ENCODE measurements at regions not wholly inside any gene's neighbourhood (a gene's known extent, or its start where the extent isn't known, plus 50 kb on each side); places are given as distances from the start of the nearest gene placed in this dataset.

GRCh38 chr14:22149058-22149457, 440.0 kb downstream of the DAD1 start:
- Histone ChIP-seq H3K9ac (ENCODE audit: insufficient read depth, low read depth, low read length) (no peak overlapping the region), H4K20me1 (ENCODE audit: insufficient read depth, low read length) (no peaks in the 10 kb centered on the region), H3K9me3 (ENCODE audit: low read length) (peaks cover 13% of the 10 kb centered on the region), H3K4me2 (ENCODE audit: low read depth, low read length) (no peak overlapping the region), H3K79me2 (ENCODE audit: insufficient read depth, low read length) (no peaks in the 10 kb centered on the region), H3K27ac (ENCODE audit: extremely low read length, insufficient read depth, low read length) (no peak overlapping the region), H3K27me3 (ENCODE audit: control insufficient read depth in 1 of 2, insufficient read depth in 2 of 2, low read length in 2 of 2) (no peaks in the 10 kb centered on the region), H2AFZ (ENCODE audit: low read length) (no peak overlapping the region), H3K36me3 (replicated peaks in 1 of 2; ENCODE audit: control insufficient read depth in 1 of 2, insufficient read depth in 2 of 2, low read length in 2 of 2) (no peaks in the 10 kb centered on the region), H3K4me3 (replicated peaks in 1 of 3; ENCODE audit: insufficient read depth in 1 of 3, low read depth in 2 of 3, low read length in 3 of 3) (no peak overlapping the region), H3K4me1 (ENCODE audit: insufficient read depth, low read length) (no peaks in the 10 kb centered on the region)
- WGBS (ENCODE audit: low lambda C conversion rate) = 1% methylated on average over 3 of the region's 3 CpGs
- BruUV-seq (replicated peaks) = no TSS peak
- in situ Hi-C loops (cut with HindIII; ENCODE audit: extremely low pct_ligation_motif_present, low pct_unique_long_range_greater_than_20kb) (no loop called here), intact Hi-C loops (cut with micrococcal nuclease; ENCODE audit: unreplicated experiment) (no loop called here)
- TF ChIP-seq SIN3B (IDR thresholded peaks at IDR 0.05; ENCODE audit: low read length) = no peak
- no peak for TF ChIP-seq JUN (CRISPR knock-in tag; IDR thresholded peaks at IDR 0.05)
- TF ChIP-seq ZXDC (CRISPR knock-in tag; IDR thresholded peaks at IDR 0.05) = no peak
- TF ChIP-seq HCFC1 (IDR thresholded peaks at IDR 0.05; ENCODE audit: low read depth, low read length) = no peak
- TF ChIP-seq MXD4 (CRISPR knock-in tag; IDR thresholded peaks at IDR 0.05) = no peak
- TF ChIP-seq ZBTB20 (CRISPR knock-in tag; IDR thresholded peaks at IDR 0.05; ENCODE audit: borderline replicate concordance, low read depth) = no peak
- TF ChIP-seq, protein P1, sequence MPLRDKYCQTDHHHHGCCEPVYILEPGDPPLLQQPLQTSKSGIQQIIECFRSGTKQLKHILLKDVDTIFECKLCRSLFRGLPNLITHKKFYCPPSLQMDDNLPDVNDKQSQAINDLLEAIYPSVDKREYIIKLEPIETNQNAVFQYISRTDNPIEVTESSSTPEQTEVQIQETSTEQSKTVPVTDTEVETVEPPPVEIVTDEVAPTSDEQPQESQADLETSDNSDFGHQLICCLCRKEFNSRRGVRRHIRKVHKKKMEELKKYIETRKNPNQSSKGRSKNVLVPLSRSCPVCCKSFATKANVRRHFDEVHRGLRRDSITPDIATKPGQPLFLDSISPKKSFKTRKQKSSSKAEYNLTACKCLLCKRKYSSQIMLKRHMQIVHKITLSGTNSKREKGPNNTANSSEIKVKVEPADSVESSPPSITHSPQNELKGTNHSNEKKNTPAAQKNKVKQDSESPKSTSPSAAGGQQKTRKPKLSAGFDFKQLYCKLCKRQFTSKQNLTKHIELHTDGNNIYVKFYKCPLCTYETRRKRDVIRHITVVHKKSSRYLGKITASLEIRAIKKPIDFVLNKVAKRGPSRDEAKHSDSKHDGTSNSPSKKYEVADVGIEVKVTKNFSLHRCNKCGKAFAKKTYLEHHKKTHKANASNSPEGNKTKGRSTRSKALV (CRISPR knock-in tag; IDR thresholded peaks at IDR 0.05) = no peak
- TF ChIP-seq, protein P2, sequence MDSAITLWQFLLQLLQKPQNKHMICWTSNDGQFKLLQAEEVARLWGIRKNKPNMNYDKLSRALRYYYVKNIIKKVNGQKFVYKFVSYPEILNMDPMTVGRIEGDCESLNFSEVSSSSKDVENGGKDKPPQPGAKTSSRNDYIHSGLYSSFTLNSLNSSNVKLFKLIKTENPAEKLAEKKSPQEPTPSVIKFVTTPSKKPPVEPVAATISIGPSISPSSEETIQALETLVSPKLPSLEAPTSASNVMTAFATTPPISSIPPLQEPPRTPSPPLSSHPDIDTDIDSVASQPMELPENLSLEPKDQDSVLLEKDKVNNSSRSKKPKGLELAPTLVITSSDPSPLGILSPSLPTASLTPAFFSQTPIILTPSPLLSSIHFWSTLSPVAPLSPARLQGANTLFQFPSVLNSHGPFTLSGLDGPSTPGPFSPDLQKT (CRISPR knock-in tag; IDR thresholded peaks at IDR 0.05; ENCODE audit: borderline replicate concordance) = no peak
- no peak for TF ChIP-seq ZNF354B (CRISPR knock-in tag; IDR thresholded peaks at IDR 0.05)
- TF ChIP-seq CREB1 (IDR thresholded peaks at IDR 0.05) = no peak
- TF ChIP-seq CREB1 (CRISPR knock-in tag; IDR thresholded peaks at IDR 0.05) = no peak
- no peak for TF ChIP-seq ZNF205 (CRISPR knock-in tag; IDR thresholded peaks at IDR 0.05)
- no peak for TF ChIP-seq ZNF18 (CRISPR knock-in tag; IDR thresholded peaks at IDR 0.05; ENCODE audit: insufficient replicate concordance)
- no peak for TF ChIP-seq CBFB (CRISPR knock-in tag; IDR thresholded peaks at IDR 0.05)
- TF ChIP-seq ZNF572 (CRISPR knock-in tag; IDR thresholded peaks at IDR 0.05) = no peak
- TF ChIP-seq, protein P3, sequence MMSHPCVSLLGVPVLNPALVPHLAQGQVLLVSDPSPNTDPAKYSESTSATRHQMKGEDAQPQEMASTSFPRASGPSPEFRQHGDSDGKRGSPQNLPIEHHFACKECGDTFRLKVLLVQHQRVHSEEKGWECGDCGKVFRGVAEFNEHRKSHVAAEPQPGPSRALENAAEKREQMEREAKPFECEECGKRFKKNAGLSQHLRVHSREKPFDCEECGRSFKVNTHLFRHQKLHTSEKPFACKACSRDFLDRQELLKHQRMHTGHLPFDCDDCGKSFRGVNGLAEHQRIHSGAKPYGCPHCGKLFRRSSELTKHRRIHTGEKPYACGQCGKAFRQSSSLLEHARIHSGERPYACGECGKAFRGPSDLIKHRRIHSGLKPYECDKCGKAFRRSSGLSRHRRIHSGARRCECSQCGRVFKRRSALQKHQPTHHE (CRISPR knock-in tag; IDR thresholded peaks at IDR 0.05; ENCODE audit: borderline replicate concordance) = no peak
- TF ChIP-seq ZNF350 (CRISPR knock-in tag; IDR thresholded peaks at IDR 0.05; ENCODE audit: borderline replicate concordance, low read depth) = no peak
- no peak for FAIRE-seq
- ChIA-PET POLR2A (no interaction called here), CTCF (ENCODE audit: low intra/inter-chr PET ratio, low total read pairs) (no interaction called here)
- no peak for ATAC-seq
- no peak for DNase-seq (ENCODE audit: low spot score)

Data from HepG2 (cell line).